ENCODE measurements at regions not wholly inside any gene's neighbourhood (a gene's known extent, or its start where the extent isn't known, plus 50 kb on each side); places are given as distances from the start of the nearest gene placed in this dataset.

DNA sequence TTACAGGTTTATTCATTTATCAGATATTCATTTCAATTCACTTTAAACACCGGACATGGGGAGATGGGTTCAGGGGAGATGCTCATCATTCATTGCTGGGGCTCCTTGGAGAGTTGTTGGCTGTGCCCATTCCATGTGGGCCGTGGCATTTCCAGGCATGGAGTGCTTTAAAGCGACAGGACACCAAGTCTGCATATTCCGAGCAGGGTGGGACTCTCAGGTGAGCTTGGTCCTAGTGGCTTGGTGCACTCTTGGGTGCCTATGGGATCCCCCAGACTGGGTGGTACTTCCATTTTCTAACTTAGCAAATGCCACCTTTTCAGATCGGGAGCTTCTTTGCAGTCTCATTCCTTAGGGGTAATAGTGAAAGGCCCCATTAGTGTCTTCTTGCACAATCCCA, 619.5 kb upstream of the CADM1 start:
- TF ChIP-seq, protein P1, sequence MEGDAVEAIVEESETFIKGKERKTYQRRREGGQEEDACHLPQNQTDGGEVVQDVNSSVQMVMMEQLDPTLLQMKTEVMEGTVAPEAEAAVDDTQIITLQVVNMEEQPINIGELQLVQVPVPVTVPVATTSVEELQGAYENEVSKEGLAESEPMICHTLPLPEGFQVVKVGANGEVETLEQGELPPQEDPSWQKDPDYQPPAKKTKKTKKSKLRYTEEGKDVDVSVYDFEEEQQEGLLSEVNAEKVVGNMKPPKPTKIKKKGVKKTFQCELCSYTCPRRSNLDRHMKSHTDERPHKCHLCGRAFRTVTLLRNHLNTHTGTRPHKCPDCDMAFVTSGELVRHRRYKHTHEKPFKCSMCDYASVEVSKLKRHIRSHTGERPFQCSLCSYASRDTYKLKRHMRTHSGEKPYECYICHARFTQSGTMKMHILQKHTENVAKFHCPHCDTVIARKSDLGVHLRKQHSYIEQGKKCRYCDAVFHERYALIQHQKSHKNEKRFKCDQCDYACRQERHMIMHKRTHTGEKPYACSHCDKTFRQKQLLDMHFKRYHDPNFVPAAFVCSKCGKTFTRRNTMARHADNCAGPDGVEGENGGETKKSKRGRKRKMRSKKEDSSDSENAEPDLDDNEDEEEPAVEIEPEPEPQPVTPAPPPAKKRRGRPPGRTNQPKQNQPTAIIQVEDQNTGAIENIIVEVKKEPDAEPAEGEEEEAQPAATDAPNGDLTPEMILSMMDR (IDR thresholded peaks at IDR 0.05; ENCODE audit: low read depth, low read length): no peak
- TF ChIP-seq EZH2phosphoT487 (IDR thresholded peaks at IDR 0.05; ENCODE audit: low read depth): no peak

Data from OCI-LY3 (cell line).